HT1080 (cell line): ENCODE measurements at regions not wholly inside any gene's neighbourhood (a gene's known extent, or its start where the extent isn't known, plus 50 kb on each side); places are given as distances from the start of the nearest gene placed in this dataset.

ENCODE experiments used
- DNase-seq: peaks from one replicate; pipeline ENCODE4 v3.0.0-alpha.2; 2015; ENCODE audit warnings: low read depth

GRCh38 chr20:58003525-58003924 lies 224.9 kb downstream of the ANKRD60 start:
- no peak for DNase-seq

GRCh38 chr20:58002901-58003300 lies 225.6 kb downstream of the ANKRD60 start:
- no peak for DNase-seq

GRCh38 chr20:58001946-58002345 lies 226.5 kb downstream of the ANKRD60 start:
- no peak for DNase-seq

- no peak for DNase-seq
Observed at GRCh38 chr20:58001381-58001780, 227.1 kb downstream of the ANKRD60 start.

- no peak for DNase-seq
Observed at GRCh38 chr20:58000861-58001260, 227.6 kb downstream of the ANKRD60 start.

- no peak for DNase-seq
Observed at GRCh38 chr20:57999465-58000111, 228.9 kb downstream of the ANKRD60 start.

GRCh38 chr20:57998981-57999464 lies 229.4 kb downstream of the ANKRD60 start:
- DNase-seq = no peak

- no peak for DNase-seq
Observed at GRCh38 chr20:57998276-57998675, 230.2 kb downstream of the ANKRD60 start.

- DNase-seq = peak; percentile 65
Observed at GRCh38 chr20:57996936-57997890, 231.2 kb downstream of the ANKRD60 start.

GRCh38 chr20:57996465-57996864 lies 232.0 kb downstream of the ANKRD60 start:
- no peak for DNase-seq

- no peak for DNase-seq
Observed at GRCh38 chr20:57995381-57995977, 233.0 kb downstream of the ANKRD60 start.

- peak; percentile 27 for DNase-seq
Observed at GRCh38 chr20:57993716-57994431, 234.6 kb downstream of the ANKRD60 start.

GRCh38 chr20:57991211-57991881 lies 237.1 kb downstream of the ANKRD60 start:
- DNase-seq = peak; percentile 78

- DNase-seq = peak; percentile 65
Observed at GRCh38 chr20:57990396-57990987, 238.0 kb downstream of the ANKRD60 start.

- no peak for DNase-seq
Observed at GRCh38 chr20:57988828-57989227, 239.6 kb downstream of the ANKRD60 start.

GRCh38 chr20:57988422-57988821 lies 240.0 kb downstream of the ANKRD60 start:
- no peak for DNase-seq

GRCh38 chr20:57987659-57988058 lies 240.8 kb downstream of the ANKRD60 start:
- no peak for DNase-seq

- no peak for DNase-seq
Observed at GRCh38 chr20:57986666-57987065, 241.8 kb downstream of the ANKRD60 start.

- DNase-seq = no peak
Observed at GRCh38 chr20:57985278-57985677, 243.2 kb downstream of the ANKRD60 start.

- DNase-seq = no peak
Observed at GRCh38 chr20:57983082-57983481, 245.4 kb downstream of the ANKRD60 start.
